22Rv1 (cell line): ENCODE measurements at regions not wholly inside any gene's neighbourhood (a gene's known extent, or its start where the extent isn't known, plus 50 kb on each side); places are given as distances from the start of the nearest gene placed in this dataset.

Source experiments
- CTCF ChIP-seq: fragments of 450-650 bp; IDR thresholded peaks from 2 replicates; pipeline ENCODE4 v1.5.1; 2017; ENCODE audit warnings: mild to moderate bottlenecking
- ZFX ChIP-seq: fragments of 450-650 bp; IDR thresholded peaks from 2 replicates; pipeline ENCODE4 v1.6.1; 2017; ENCODE audit warnings: antibody characterized with exemption, borderline replicate concordance

- TF ChIP-seq CTCF: no peak
- TF ChIP-seq ZFX: no peak
Measured at GRCh38 chr21:35195232-35195631, 146.1 kb upstream of the RUNX1 start.
